HepG2 (cell line): ENCODE measurements at regions not wholly inside any gene's neighbourhood (a gene's known extent, or its start where the extent isn't known, plus 50 kb on each side); places are given as distances from the start of the nearest gene placed in this dataset.
A peak's percentile ranks its signal among the peaks of the same experiment; 100 is the strongest.

Experiments
- ATM ChIP-seq: fragments of 450-650 bp; IDR thresholded peaks from 2 replicates; pipeline ENCODE4 v1.7.1; 2017; ENCODE audit warnings: mild to moderate bottlenecking, borderline replicate concordance
- ELF4 ChIP-seq: sonication (generic); formaldehyde crosslinking; IDR thresholded peaks from 2 replicates; pipeline ENCODE4 v1.5.0; 2020; ENCODE audit warnings: missing genetic modification reagents, mild to moderate bottlenecking, moderate library complexity, borderline replicate concordance
- HES4 ChIP-seq: sonication (generic); formaldehyde crosslinking; IDR thresholded peaks from 2 replicates; pipeline ENCODE4 v1.9.0; 2021; ENCODE audit warnings: mild to moderate bottlenecking, missing genetic modification reagents, borderline replicate concordance
- IRX3 ChIP-seq: sonication (generic); formaldehyde crosslinking; IDR thresholded peaks from 2 replicates; pipeline ENCODE4 v1.8.1; 2023; ENCODE audit warnings: mild to moderate bottlenecking, low read depth, missing genetic modification reagents, borderline replicate concordance
- KMT2A ChIP-seq: sonication (generic); formaldehyde crosslinking; IDR thresholded peaks from 2 replicates; pipeline ENCODE4 v1.4.0; 2020; ENCODE audit warnings: missing genetic modification reagents
- MAZ ChIP-seq, 2 experiments: sonication (generic) in 1 of 2; formaldehyde crosslinking in 1 of 2; IDR thresholded peaks; 2 replicates each; pipeline versions ENCODE4 v1.5.0 to v1.6.1; 2012 to 2020; ENCODE audit warnings: low read depth in 2 of 2, mild to moderate bottlenecking in 2 of 2, borderline replicate concordance in 1 of 2, improper control_type of control experiment in 1 of 2, low read length in 1 of 2, missing genetic modification reagents in 1 of 2, moderate library complexity in 1 of 2
- MEIS2 ChIP-seq: sonication (generic); formaldehyde crosslinking; IDR thresholded peaks from 2 replicates; pipeline ENCODE4 v1.9.0; 2021; ENCODE audit warnings: mild to moderate bottlenecking, missing genetic modification reagents
- MLXIP ChIP-seq: sonication (generic); formaldehyde crosslinking; IDR thresholded peaks from 2 replicates; pipeline ENCODE4 v1.9.0; 2021; ENCODE audit warnings: missing genetic modification reagents, borderline replicate concordance
- PHF8 ChIP-seq: sonication (generic); formaldehyde crosslinking; IDR thresholded peaks from 2 replicates; pipeline ENCODE4 v1.5.0; 2020; ENCODE audit warnings: missing genetic modification reagents
- RBM39 ChIP-seq: fragments of 200-400 bp; formaldehyde crosslinking; IDR thresholded peaks from one replicate; pipeline ENCODE4 v1.6.1; 2018; ENCODE audit warnings: antibody characterized with exemption, mild to moderate bottlenecking, low read depth, low read length; ENCODE audit not compliant: poor library complexity, severe bottlenecking
- SALL1 ChIP-seq: sonication (generic); formaldehyde crosslinking; IDR thresholded peaks from 2 replicates; pipeline ENCODE4 v1.8.0; 2022; ENCODE audit warnings: mild to moderate bottlenecking, missing genetic modification reagents
- SAP130 ChIP-seq: IDR thresholded peaks from 2 replicates; pipeline ENCODE4 v1.6.1; 2016; ENCODE audit warnings: low read depth
- SIN3A ChIP-seq: IDR thresholded peaks from 2 replicates; pipeline ENCODE4 v1.6.1; 2011; ENCODE audit warnings: low read depth, mild to moderate bottlenecking, control low read depth, low read length, borderline replicate concordance
- SMAD9 ChIP-seq: sonication (generic); formaldehyde crosslinking; IDR thresholded peaks from 2 replicates; pipeline ENCODE4 v1.5.1; 2020; ENCODE audit warnings: mild to moderate bottlenecking, missing genetic modification reagents
- XBP1 ChIP-seq: sonication (generic); formaldehyde crosslinking; IDR thresholded peaks from 2 replicates; pipeline ENCODE4 v1.5.0; 2020; ENCODE audit warnings: missing genetic modification reagents
- YY1 ChIP-seq: IDR thresholded peaks from 2 replicates; pipeline ENCODE4 v1.6.1; 2011; ENCODE audit warnings: low read length, low read depth, moderate library complexity, mild to moderate bottlenecking; ENCODE audit not compliant: insufficient read depth, insufficient replicate concordance
- ZFP62 ChIP-seq: sonication (generic); formaldehyde crosslinking; IDR thresholded peaks from 2 replicates; pipeline ENCODE4 v1.4.0; 2020; ENCODE audit warnings: missing genetic modification reagents
- ZHX2 ChIP-seq, 2 experiments: sonication (generic) in 1 of 2; formaldehyde crosslinking in 1 of 2; IDR thresholded peaks; 2 replicates each; pipeline versions ENCODE4 v1.6.1 to v1.9.0; 2014 to 2022; ENCODE audit warnings: antibody characterized with exemption in 1 of 2, borderline replicate concordance in 1 of 2, inconsistent platforms in 1 of 2, low read depth in 1 of 2, missing genetic modification reagents in 1 of 2
- ZSCAN20 ChIP-seq: sonication (generic); formaldehyde crosslinking; IDR thresholded peaks from 2 replicates; pipeline ENCODE4 v1.4.0; 2020; ENCODE audit warnings: missing genetic modification reagents, mild to moderate bottlenecking, borderline replicate concordance

- TF ChIP-seq RBM39 = peak; percentile 5
- peak; percentile 12; the same call in 1 of the 2 replicates for TF ChIP-seq PHF8 (CRISPR knock-in tag)
- TF ChIP-seq SAP130 = peak; percentile 47; the same call in 1 of the 2 replicates
- no peak for TF ChIP-seq ZHX2 (IDR thresholded peaks at IDR 0.05; ENCODE audit: low read depth)
- 0 out of 2 replicates have a peak, but pooled peaks have one; percentile 76 for TF ChIP-seq ZHX2 (CRISPR knock-in tag; IDR thresholded peaks at IDR 0.05; ENCODE audit: borderline replicate concordance)
- no peak for TF ChIP-seq MLXIP (CRISPR knock-in tag)
- TF ChIP-seq YY1 = peak; percentile 38
- TF ChIP-seq MAZ (IDR thresholded peaks at IDR 0.05; ENCODE audit: borderline replicate concordance, low read depth, low read length) = no peak
- peak; percentile 60 for TF ChIP-seq MAZ (CRISPR knock-in tag; IDR thresholded peaks at IDR 0.05; ENCODE audit: low read depth)
- peak; percentile 10; the same call in 1 of the 2 replicates for TF ChIP-seq SALL1 (CRISPR knock-in tag)
- TF ChIP-seq ZSCAN20 (CRISPR knock-in tag) = peak; percentile 57; the same call in 1 of the 2 replicates
- TF ChIP-seq ATM = no peak
- no peak for TF ChIP-seq ELF4
- TF ChIP-seq MEIS2 (CRISPR knock-in tag) = no peak
- no peak for TF ChIP-seq XBP1 (CRISPR knock-in tag)
- no peak for TF ChIP-seq SMAD9 (CRISPR knock-in tag)
- peak; percentile 29; the same call in 1 of the 2 replicates for TF ChIP-seq SIN3A
- no peak for TF ChIP-seq ZFP62
- no peak for TF ChIP-seq IRX3 (CRISPR knock-in tag)
- TF ChIP-seq HES4 = no peak; the same call in 1 of the 2 replicates
- no peak for TF ChIP-seq KMT2A (CRISPR knock-in tag)
Observed at GRCh38 chr1:39105061-39105840, 79.1 kb downstream of the NDUFS5 start (continued).
